ENCODE measurements at regions not wholly inside any gene's neighbourhood (a gene's known extent, or its start where the extent isn't known, plus 50 kb on each side); places are given as distances from the start of the nearest gene placed in this dataset.

DNA sequence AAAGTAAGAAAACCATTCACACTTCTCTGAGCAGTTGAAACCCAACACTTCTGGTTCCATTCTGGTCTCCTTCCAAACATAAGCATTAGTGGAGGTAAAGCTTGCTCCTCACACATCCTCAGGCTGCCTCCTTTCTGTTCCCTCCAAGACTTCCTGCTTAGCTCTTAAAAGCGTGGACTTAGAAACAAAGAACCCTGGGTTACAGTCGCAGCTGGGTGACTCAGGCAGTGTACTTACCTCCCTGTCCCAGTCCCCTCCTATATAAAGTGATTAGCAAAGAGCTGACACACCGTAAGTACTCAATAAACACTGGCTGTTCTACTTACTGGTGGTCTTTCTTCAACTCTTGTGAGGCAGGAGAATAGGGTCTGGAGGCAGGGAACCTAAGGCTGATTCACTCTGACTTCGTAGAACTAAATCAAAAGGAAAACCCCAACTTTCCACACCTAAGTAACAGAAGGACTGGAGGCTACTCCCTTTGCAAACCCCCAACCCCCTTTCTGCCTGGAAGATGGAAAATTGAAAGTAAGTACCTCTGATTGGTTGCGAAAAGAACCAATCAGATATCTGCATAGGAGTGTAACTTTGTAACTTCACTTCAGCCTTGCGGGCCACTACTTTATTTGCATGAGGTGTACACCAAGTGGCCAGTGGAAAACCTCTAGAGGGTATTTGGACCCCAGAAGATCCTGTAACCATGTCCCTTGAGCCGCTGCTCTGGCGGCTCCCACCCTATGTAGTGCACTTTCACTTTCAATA lies 165.4 kb downstream of the SUCLA2 start:
- no peak for TF ChIP-seq EZH2 (IDR thresholded peaks at IDR 0.05; ENCODE audit: low read length)
- TF ChIP-seq, protein P1, sequence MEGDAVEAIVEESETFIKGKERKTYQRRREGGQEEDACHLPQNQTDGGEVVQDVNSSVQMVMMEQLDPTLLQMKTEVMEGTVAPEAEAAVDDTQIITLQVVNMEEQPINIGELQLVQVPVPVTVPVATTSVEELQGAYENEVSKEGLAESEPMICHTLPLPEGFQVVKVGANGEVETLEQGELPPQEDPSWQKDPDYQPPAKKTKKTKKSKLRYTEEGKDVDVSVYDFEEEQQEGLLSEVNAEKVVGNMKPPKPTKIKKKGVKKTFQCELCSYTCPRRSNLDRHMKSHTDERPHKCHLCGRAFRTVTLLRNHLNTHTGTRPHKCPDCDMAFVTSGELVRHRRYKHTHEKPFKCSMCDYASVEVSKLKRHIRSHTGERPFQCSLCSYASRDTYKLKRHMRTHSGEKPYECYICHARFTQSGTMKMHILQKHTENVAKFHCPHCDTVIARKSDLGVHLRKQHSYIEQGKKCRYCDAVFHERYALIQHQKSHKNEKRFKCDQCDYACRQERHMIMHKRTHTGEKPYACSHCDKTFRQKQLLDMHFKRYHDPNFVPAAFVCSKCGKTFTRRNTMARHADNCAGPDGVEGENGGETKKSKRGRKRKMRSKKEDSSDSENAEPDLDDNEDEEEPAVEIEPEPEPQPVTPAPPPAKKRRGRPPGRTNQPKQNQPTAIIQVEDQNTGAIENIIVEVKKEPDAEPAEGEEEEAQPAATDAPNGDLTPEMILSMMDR (optimal IDR thresholded peaks at IDR 0.05 in 1 of 3, IDR thresholded peaks at IDR 0.05 in 1 of 3, conservative IDR thresholded peaks at IDR 0.05 in 1 of 3; ENCODE audit: extremely low read depth in 1 of 3, insufficient read depth in 2 of 3, low read length in 3 of 3): no peak
- Histone ChIP-seq H3K79me2 (ENCODE audit: control insufficient read depth, insufficient read depth, low read length) (no peaks in the 10 kb centered on the region), H3K27me3 (ENCODE audit: control insufficient read depth, extremely low read depth, insufficient read depth, low read length) (no peaks in the 10 kb centered on the region), H3K9ac (ENCODE audit: control insufficient read depth, extremely low read depth, insufficient read depth, low read length) (no peak overlapping the region), H4K20me1 (ENCODE audit: control insufficient read depth, extremely low read depth, insufficient read depth, low read length) (no peaks in the 10 kb centered on the region), H3K9me1 (ENCODE audit: control insufficient read depth, extremely low read depth, insufficient read depth, low read length) (no peaks in the 10 kb centered on the region), H3K4me1 (ENCODE audit: control insufficient read depth, extremely low read depth, insufficient read depth, low read length) (no peaks in the 10 kb centered on the region), H3K4me3 (ENCODE audit: control insufficient read depth in 2 of 3, extremely low read depth in 1 of 3, insufficient read depth in 2 of 3, low read depth in 1 of 3, low read length in 3 of 3) (no peak overlapping the region), H3K27ac (ENCODE audit: control insufficient read depth, insufficient read depth, low read length) (no peak overlapping the region), H2AFZ (ENCODE audit: control insufficient read depth, low read length) (no peak overlapping the region), H3K9me3 (ENCODE audit: control insufficient read depth, low read depth, low read length) (no peaks in the 10 kb centered on the region), H3K4me2 (ENCODE audit: control insufficient read depth, extremely low read depth, insufficient read depth, low read depth, low read length) (no peak overlapping the region), H3K36me3 (ENCODE audit: control insufficient read depth in 2 of 2, extremely low read depth in 1 of 2, insufficient read depth in 2 of 2, low read length in 2 of 2) (no peaks in the 10 kb centered on the region)
- FAIRE-seq: no peak
- dilution Hi-C loops (cut with MboI; ENCODE audit: extremely low pct_ligation_motif_present, low sequenced_read_pairs): no loop called here
- no peak for DNase-seq (ENCODE audit: low read depth, low spot score)

DNA sequence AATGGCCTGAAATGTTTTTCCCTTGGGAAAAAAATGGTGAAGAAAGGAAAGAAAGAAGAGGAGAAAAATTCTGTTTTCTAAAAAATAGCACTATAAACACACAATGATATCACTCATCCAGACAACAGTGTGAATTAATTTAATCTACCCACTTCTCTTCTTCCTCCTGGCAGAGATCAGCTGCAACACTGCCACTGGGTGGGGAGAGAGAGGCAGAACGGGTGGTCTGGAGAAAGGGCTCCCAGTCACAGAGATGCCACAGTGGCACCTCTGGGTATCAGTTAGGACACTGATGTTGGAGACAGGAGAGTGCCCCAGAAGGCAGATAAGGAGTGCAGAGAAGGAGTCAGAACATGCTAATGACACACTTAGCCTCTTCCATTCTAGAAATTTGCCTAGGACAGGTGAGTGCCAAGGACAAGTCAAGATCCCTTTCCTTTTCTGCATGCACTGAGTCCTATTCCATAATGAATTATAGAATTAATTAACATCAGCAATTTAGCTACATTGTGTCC lies 168.6 kb downstream of the SUCLA2 start:
- dilution Hi-C loops (cut with MboI; ENCODE audit: extremely low pct_ligation_motif_present, low sequenced_read_pairs): no loop called here
- FAIRE-seq: no peak

More for the DNA sequence above, 168.6 kb downstream of the SUCLA2 start:
- no peak overlapping the region for H3K4me3 ChIP-seq (ENCODE audit: control insufficient read depth in 2 of 3, extremely low read depth in 1 of 3, insufficient read depth in 2 of 3, low read depth in 1 of 3, low read length in 3 of 3)
- no peaks in the 10 kb centered on the region for H3K4me1 ChIP-seq (ENCODE audit: control insufficient read depth, extremely low read depth, insufficient read depth, low read length)
- H3K9ac ChIP-seq (ENCODE audit: control insufficient read depth, extremely low read depth, insufficient read depth, low read length): no peak overlapping the region
- H3K27ac ChIP-seq (ENCODE audit: control insufficient read depth, insufficient read depth, low read length): no peak overlapping the region
- no peaks in the 10 kb centered on the region for H3K36me3 ChIP-seq (ENCODE audit: control insufficient read depth in 2 of 2, extremely low read depth in 1 of 2, insufficient read depth in 2 of 2, low read length in 2 of 2)
- no peaks in the 10 kb centered on the region for H4K20me1 ChIP-seq (ENCODE audit: control insufficient read depth, extremely low read depth, insufficient read depth, low read length)
- no peak overlapping the region for H3K4me2 ChIP-seq (ENCODE audit: control insufficient read depth, extremely low read depth, insufficient read depth, low read depth, low read length)
- TF ChIP-seq, protein P1 (optimal IDR thresholded peaks at IDR 0.05 in 1 of 3, IDR thresholded peaks at IDR 0.05 in 1 of 3, conservative IDR thresholded peaks at IDR 0.05 in 1 of 3; ENCODE audit: extremely low read depth in 1 of 3, insufficient read depth in 2 of 3, low read length in 3 of 3): no peak
- no peaks in the 10 kb centered on the region for H3K79me2 ChIP-seq (ENCODE audit: control insufficient read depth, insufficient read depth, low read length)
- H3K9me1 ChIP-seq (ENCODE audit: control insufficient read depth, extremely low read depth, insufficient read depth, low read length): no peaks in the 10 kb centered on the region
- H2AFZ ChIP-seq (ENCODE audit: control insufficient read depth, low read length): no peak overlapping the region
- no peaks in the 10 kb centered on the region for H3K9me3 ChIP-seq (ENCODE audit: control insufficient read depth, low read depth, low read length)
- no peaks in the 10 kb centered on the region for H3K27me3 ChIP-seq (ENCODE audit: control insufficient read depth, extremely low read depth, insufficient read depth, low read length)
- no peak for DNase-seq (ENCODE audit: low read depth, low spot score)
